Aorta (tissue), 5 donors: ENCODE measurements at regions not wholly inside any gene's neighbourhood (a gene's known extent, or its start where the extent isn't known, plus 50 kb on each side); places are given as distances from the start of the nearest gene placed in this dataset.

Experiments used
- ATAC-seq: fragments of 200-7000 bp; cut with Tn5 transposase; one replicate; pipeline ENCODE4 v1.9.1; 2022; ENCODE audit warnings: moderate library complexity; ENCODE audit not compliant: low FRiP score
- DNase-seq, 2 donors: peaks; one replicate each; pipeline ENCODE4 v3.0.0-alpha.2; 2020
- H3K27ac ChIP-seq, 2 donors: one replicate each; pipeline ENCODE4 v1.5.1; 2013; ENCODE audit warnings: low read length in 2 of 2, mild to moderate bottlenecking in 2 of 2, moderate library complexity in 2 of 2, control low read depth in 1 of 2, inconsistent platforms in 1 of 2, low read depth in 1 of 2
- H3K27me3 ChIP-seq, 2 donors: one replicate each; pipeline ENCODE4 v1.6.1; 2013; ENCODE audit warnings: control low read depth in 1 of 2, low read length in 1 of 2, mild to moderate bottlenecking in 1 of 2, moderate library complexity in 1 of 2; ENCODE audit not compliant: insufficient read depth in 2 of 2, control insufficient read depth in 1 of 2
- H3K36me3 ChIP-seq, 2 donors: one replicate each; pipeline ENCODE4 v1.6.1; 2013; ENCODE audit warnings: control low read depth in 1 of 2, low read length in 1 of 2, mild to moderate bottlenecking in 1 of 2; ENCODE audit not compliant: insufficient read depth in 2 of 2, control insufficient read depth in 1 of 2
- H3K4me1 ChIP-seq, 2 donors: one replicate each; pipeline ENCODE4 v1.6.1; 2013; ENCODE audit warnings: low read length in 2 of 2, control low read depth in 1 of 2, mild to moderate bottlenecking in 1 of 2, moderate library complexity in 1 of 2; ENCODE audit not compliant: insufficient read depth in 2 of 2, control insufficient read depth in 1 of 2
- H3K4me3 ChIP-seq, 2 donors: one replicate each; pipeline ENCODE4 v1.5.1; 2013; ENCODE audit warnings: low read length in 2 of 2, control low read depth in 1 of 2, mild to moderate bottlenecking in 1 of 2
- H3K9me3 ChIP-seq: one replicate; pipeline ENCODE4 v1.6.1; 2013; ENCODE audit warnings: mild to moderate bottlenecking, low read length; ENCODE audit not compliant: control insufficient read depth
- WGBS, 2 donors: extraction: QIAGEN DNeasy Blood & Tissue Kit; methylation state at CpG; one replicate each; pipeline ENCODE4 v1.1.7; 2013; 5-methylcytosine and 5-hydroxymethylcytosine counted together
- intact Hi-C, 2 donors: fragments of 100-400 bp; cut with DNase I; formaldehyde crosslinking; loops; one replicate each; pipeline versions ENCODE4 v1.14.2 to v1.15.0; 2022
- donor health status: healthy with polysubstance abuse.
- donor health status: Bipolar disorder and iron deficiency.
- donor health status: DM: no; HTN: no; CAD: no.
- donor health status: DM: no; HTN: no; CAD: no.
- donor health status: DM: yes; HTN: yes; CAD: no.

DNA sequence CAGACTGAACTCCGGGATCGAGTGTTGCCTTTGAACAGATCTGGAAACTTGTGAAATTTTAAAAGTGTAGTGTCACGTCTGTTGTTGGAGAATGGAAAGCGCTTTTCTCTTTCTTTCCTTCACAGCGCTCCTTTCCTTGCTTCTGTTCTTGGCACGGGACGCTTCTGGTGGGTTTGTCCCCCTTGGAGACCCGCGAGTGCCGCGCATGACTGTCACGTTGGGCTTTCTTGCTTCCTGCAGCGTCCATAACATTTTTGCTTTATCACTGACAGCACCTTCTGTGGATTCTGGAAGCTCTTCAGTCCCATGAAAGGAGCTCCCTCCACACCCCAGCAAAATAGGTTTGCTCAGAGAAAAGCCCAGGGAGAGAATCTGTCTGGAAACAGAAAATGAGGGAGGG lies 193.0 kb upstream of the TMEM132C start:
- Histone ChIP-seq H3K9me3 (no peaks in the 10 kb centered on the region), H3K4me3 (no peak overlapping the region), H3K27me3 (no peaks in the 10 kb centered on the region), H3K36me3 (no peaks in the 10 kb centered on the region), H3K4me1 (no peaks in the 10 kb centered on the region), H3K27ac (no peak overlapping the region)
- no peak for DNase-seq
- 69 to 72% methylated on average over 13 of the region's 13 CpGs for WGBS, 2 donors
- no peak for ATAC-seq
- intact Hi-C loops = loop anchor here in 1 of 2 donors (5.0 kb wide), 1 partner anchor 147 kb away; no protein-coding TSS in a partner anchor

- Histone ChIP-seq H3K9me3 (no peaks in the 10 kb centered on the region), H3K27ac (no peak overlapping the region), H3K4me1 (no peaks in the 10 kb centered on the region), H3K27me3 (no peaks in the 10 kb centered on the region), H3K36me3 (no peaks in the 10 kb centered on the region), H3K4me3 (no peak overlapping the region)
- intact Hi-C loops = no loop called here
- ATAC-seq = no peak
- WGBS, 2 donors = 77 to 82% methylated on average over 9 of the region's 9 CpGs
- no peak for DNase-seq
Observed at GRCh38 chr12:128075332-128075731, 191.6 kb upstream of the TMEM132C start.

- H3K27ac ChIP-seq = no peak overlapping the region
- H3K36me3 ChIP-seq = no peaks in the 10 kb centered on the region
- no peaks in the 10 kb centered on the region for H3K27me3 ChIP-seq
- H3K4me3 ChIP-seq = no peak overlapping the region
- H3K4me1 ChIP-seq = no peaks in the 10 kb centered on the region
- WGBS, 2 donors = 2 to 8% methylated on average over 4 of the region's 4 CpGs
- intact Hi-C loops = no loop called here
- H3K9me3 ChIP-seq = no peaks in the 10 kb centered on the region
- DNase-seq = no peak
- ATAC-seq = no peak
Observed at GRCh38 chr12:128076188-128076587, 190.8 kb upstream of the TMEM132C start.

- no peaks in the 10 kb centered on the region for H3K9me3 ChIP-seq
- no peak for DNase-seq
- 64 to 66% methylated on average over 11 of the region's 11 CpGs for WGBS, 2 donors
- no peak overlapping the region for H3K27ac ChIP-seq
- H3K4me1 ChIP-seq = no peaks in the 10 kb centered on the region
- ATAC-seq = no peak
- H3K4me3 ChIP-seq = no peak overlapping the region
- H3K36me3 ChIP-seq = no peaks in the 10 kb centered on the region
- intact Hi-C loops = no loop called here
- no peaks in the 10 kb centered on the region for H3K27me3 ChIP-seq
Observed at GRCh38 chr12:128077211-128077916, 189.6 kb upstream of the TMEM132C start.

- intact Hi-C loops = no loop called here
- WGBS, 2 donors = 93% methylated on average over 8 of the region's 8 CpGs
Observed at GRCh38 chr12:128077917-128078298, 189.1 kb upstream of the TMEM132C start.

DNA sequence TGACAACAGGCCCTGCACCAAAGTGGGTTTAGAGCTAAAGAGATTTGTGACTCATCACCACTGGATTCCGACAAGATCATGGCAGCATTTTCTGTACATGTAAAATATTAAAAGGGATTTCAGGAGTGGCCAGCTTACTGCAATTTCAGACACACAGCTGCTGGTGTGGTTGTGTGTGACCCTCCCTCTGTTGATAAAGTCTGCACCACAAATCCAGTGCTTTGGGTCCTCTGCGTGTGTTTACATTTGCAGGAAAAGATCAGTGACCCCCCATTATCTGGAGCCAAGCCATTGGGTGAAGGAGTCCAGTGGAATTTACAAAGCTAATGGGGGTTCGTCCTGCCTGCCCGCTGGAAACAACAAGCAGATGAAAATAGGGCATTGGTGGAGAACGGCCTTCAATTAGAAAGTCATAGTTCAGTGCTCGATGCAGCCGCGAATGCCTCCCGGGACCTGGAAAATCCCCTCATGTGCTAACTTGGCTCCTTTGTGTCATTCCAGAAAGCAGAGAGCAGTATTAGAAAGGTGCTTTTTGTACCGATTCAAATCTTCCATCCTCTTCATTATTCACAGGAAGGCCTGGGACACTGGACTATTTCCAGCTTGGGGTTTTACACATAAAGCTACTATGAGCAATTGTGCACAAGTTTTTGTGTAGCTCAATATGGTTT lies 188.5 kb upstream of the TMEM132C start:
- no peaks in the 10 kb centered on the region for H3K27me3 ChIP-seq
- ATAC-seq (no peak), DNase-seq (no peak)
- intact Hi-C loops = no loop called here
- WGBS, 2 donors = 55 to 58% methylated on average over 10 of the region's 10 CpGs
- no peaks in the 10 kb centered on the region for H3K36me3 ChIP-seq
- no peak overlapping the region for H3K27ac ChIP-seq
- no peaks in the 10 kb centered on the region for H3K9me3 ChIP-seq
- no peaks in the 10 kb centered on the region for H3K4me1 ChIP-seq
- H3K4me3 ChIP-seq = no peak overlapping the region

More at GRCh38 chr12:128077917-128078298, 189.1 kb upstream of the TMEM132C start:
- Histone ChIP-seq H3K27me3 (no peaks in the 10 kb centered on the region), H3K9me3 (no peaks in the 10 kb centered on the region), H3K4me1 (no peaks in the 10 kb centered on the region), H3K4me3 (no peak overlapping the region), H3K27ac (no peak overlapping the region), H3K36me3 (no peaks in the 10 kb centered on the region)
- ATAC-seq (no peak), DNase-seq (no peak)

DNA sequence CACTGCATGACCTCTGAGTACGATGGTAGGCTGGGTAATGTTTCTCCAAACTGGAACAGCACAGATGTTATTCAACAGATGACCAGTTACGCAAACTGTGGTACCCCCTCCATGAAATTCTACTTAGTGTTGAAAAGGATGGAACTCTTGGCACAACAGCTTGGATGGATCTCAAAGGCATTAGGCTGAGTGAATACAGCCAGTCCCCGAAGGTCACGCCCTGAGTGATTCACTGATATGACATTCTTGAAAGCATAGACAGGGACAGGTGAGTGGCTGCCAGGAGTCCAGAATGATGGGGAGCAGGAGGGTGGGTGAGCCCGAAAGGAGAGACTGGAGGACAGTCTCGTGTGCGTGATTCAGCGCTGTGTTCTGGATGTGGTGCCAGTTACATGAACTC lies 187.5 kb upstream of the TMEM132C start:
- intact Hi-C loops = no loop called here

DNA sequence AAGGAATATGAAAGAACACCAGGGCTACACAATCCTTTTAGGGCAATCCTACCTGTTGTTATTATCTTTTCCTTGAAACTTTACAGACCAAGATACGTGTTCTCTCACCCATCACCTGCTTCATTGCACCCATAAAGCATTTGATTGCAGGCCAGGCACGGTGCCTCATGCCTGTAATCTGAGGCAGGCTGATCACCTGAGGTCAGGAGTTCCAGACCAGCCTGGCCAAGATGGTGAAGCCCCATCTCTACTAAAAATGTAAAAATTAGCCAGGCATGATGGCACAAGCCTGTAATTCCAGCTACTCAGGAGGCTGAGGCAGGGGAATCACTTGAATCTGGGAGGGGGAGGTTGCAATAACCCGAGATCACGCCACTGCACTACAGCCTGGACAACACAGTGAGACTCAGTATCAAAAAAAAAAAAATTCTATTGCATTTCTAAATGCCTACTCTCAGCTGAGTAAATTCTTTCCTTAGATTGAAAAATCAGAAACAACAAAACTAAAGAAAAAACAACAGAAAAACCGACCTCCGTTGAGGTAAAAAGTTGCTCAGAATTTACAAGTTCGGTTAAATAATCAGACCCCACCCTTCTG lies 183.7 kb upstream of the TMEM132C start:
- ATAC-seq (no peak), DNase-seq (no peak)
- no peaks in the 10 kb centered on the region for H3K27me3 ChIP-seq
- intact Hi-C loops = no loop called here
- no peak overlapping the region for H3K4me3 ChIP-seq
- H3K9me3 ChIP-seq = no peaks in the 10 kb centered on the region
- 85 to 89% methylated on average over 7 of the region's 7 CpGs for WGBS, 2 donors
- H3K4me1 ChIP-seq = no peaks in the 10 kb centered on the region
- H3K36me3 ChIP-seq = no peaks in the 10 kb centered on the region
- H3K27ac ChIP-seq = no peak overlapping the region

More for the DNA sequence above, 187.5 kb upstream of the TMEM132C start:
- Histone ChIP-seq H3K4me3 (no peak overlapping the region), H3K36me3 (no peaks in the 10 kb centered on the region), H3K4me1 (no peaks in the 10 kb centered on the region), H3K27ac (no peak overlapping the region), H3K9me3 (no peaks in the 10 kb centered on the region), H3K27me3 (no peaks in the 10 kb centered on the region)
- 78 to 81% methylated on average over 8 of the region's 8 CpGs for WGBS, 2 donors
- DNase-seq (no peak), ATAC-seq (no peak)

GRCh38 chr12:128088926-128089325 lies 178.0 kb upstream of the TMEM132C start:
- Histone ChIP-seq H3K27me3 (no peaks in the 10 kb centered on the region), H3K9me3 (peaks cover 3% of the 10 kb centered on the region), H3K4me1 (no peaks in the 10 kb centered on the region), H3K4me3 (no peak overlapping the region), H3K36me3 (no peaks in the 10 kb centered on the region), H3K27ac (no peak overlapping the region)
- intact Hi-C loops = no loop called here
- DNase-seq (no peak), ATAC-seq (no peak)
